ENCODE measurements at regions not wholly inside any gene's neighbourhood (a gene's known extent, or its start where the extent isn't known, plus 50 kb on each side); places are given as distances from the start of the nearest gene placed in this dataset.

GRCh38 chr1:112257043-112257835 is 138.8 kb upstream of the CTTNBP2NL start:
- in situ Hi-C loops (cut with HindIII; ENCODE audit: low sequenced_read_pairs), result no loop called here

GRCh38 chr1:112260699-112261098 is 135.3 kb upstream of the CTTNBP2NL start:
- in situ Hi-C loops (cut with HindIII; ENCODE audit: low sequenced_read_pairs), result no loop called here

- in situ Hi-C loops (cut with HindIII; ENCODE audit: low sequenced_read_pairs), result no loop called here
Observed at GRCh38 chr1:112262316-112262715, 133.7 kb upstream of the CTTNBP2NL start.

DNA sequence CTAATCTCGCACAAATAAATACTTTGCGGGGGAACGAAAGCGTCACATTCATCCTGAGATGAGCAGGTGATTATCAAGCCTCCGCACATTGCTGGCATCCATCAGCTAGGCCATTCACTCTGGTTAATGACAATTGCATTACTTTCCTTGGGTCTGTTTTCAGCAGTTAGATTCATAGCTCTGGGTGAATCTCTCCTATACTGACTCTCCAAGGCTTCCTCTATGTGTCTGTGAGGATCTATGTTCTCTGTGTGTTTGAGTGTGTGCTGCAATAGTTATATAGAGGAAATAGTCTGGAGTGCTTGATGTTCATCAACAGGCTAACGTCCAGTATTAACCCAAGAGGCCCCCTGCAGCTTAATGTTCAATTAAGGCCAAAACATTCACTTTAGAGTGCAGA is 133.0 kb upstream of the CTTNBP2NL start:
- in situ Hi-C loops (cut with HindIII; ENCODE audit: low sequenced_read_pairs), result no loop called here

GRCh38 chr1:112263453-112263852 is 132.6 kb upstream of the CTTNBP2NL start:
- in situ Hi-C loops (cut with HindIII; ENCODE audit: low sequenced_read_pairs), result no loop called here

DNA sequence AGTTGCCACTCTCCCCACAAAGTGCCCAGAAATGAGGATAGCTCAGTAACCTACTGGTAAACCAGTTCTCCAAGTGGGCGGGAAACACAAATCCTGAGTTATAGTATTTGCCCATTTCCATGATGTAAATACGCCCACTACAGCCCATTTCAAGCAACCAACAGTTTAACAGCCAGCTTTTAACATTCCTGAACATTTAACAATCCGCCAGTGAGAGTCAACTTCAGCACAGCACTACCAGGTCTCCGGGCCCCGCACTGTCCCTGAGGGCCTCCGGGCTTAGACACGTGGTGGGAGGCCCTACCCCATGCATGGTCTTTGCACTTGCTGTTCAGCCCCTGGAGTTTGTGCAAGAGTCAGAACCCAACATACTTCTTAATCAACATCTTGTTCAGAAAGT is 132.0 kb upstream of the CTTNBP2NL start:
- in situ Hi-C loops (cut with HindIII; ENCODE audit: low sequenced_read_pairs), result no loop called here

GRCh38 chr1:112264553-112264952 is 131.5 kb upstream of the CTTNBP2NL start:
- in situ Hi-C loops (cut with HindIII; ENCODE audit: low sequenced_read_pairs), result no loop called here

- in situ Hi-C loops (cut with HindIII; ENCODE audit: low sequenced_read_pairs), result no loop called here
Observed at GRCh38 chr1:112265931-112266330, 130.1 kb upstream of the CTTNBP2NL start.

GRCh38 chr1:112267206-112267605 is 128.8 kb upstream of the CTTNBP2NL start:
- in situ Hi-C loops (cut with HindIII; ENCODE audit: low sequenced_read_pairs), result no loop called here

DNA sequence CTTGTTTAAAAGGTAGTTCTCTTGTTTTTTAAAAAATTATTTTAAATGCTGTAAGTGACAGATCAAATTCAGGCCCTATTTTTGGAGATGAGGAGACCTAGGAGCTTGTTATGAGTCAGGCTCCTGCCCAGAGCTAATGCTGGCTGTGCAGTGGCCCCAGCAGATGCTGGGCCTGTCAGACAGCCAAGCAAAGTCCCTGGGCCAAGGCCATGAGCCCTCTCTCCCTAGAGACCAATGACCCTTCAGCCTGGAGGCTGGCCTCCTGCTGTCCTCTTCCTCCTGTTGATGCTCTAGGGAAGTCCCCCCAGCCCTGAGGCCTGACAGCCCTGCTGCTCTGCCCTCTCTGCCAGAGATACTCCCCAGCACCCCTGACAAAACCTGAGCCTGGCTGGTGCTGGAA is 128.1 kb upstream of the CTTNBP2NL start:
- in situ Hi-C loops (cut with HindIII; ENCODE audit: low sequenced_read_pairs), result no loop called here

DNA sequence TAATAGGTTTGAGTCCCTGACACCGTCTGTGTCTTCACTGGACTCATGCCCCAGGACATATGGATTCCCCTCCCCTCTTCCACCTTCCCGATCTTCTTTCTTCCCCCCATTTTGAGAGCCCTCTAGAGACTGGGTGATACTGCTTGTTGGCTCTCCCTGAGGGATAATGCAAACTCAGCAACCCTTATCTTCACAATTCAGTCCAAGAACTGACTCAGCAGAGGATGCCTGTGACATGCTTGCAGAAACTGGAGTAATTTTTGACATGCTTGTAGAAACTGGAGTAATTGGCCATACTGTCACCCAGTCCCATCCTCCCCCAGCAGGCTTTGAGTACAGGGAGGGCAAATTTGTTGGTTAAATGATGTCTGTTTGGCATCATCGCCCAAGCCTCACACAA is 127.6 kb upstream of the CTTNBP2NL start:
- in situ Hi-C loops (cut with HindIII; ENCODE audit: low sequenced_read_pairs), result no loop called here

DNA sequence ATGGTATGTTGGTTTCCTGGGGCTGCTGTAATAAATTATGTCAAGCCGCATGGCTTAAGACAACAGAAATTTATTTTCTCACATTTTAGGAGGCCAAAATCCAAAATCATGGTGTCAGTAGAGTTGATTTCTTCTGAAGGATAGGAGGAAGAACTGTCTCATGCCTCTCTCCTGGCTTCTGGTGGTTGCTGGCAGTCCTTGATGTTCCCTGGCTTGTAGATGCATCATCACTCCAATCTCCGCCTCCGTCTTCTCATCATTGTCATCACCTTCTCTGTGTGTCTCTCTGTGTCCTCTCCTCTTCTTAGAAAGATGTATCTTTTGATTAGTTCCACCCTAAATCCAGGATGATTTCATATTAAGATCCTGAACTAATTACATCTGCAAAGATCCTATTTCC is 124.7 kb upstream of the CTTNBP2NL start:
- in situ Hi-C loops (cut with HindIII; ENCODE audit: low sequenced_read_pairs), result no loop called here

DNA sequence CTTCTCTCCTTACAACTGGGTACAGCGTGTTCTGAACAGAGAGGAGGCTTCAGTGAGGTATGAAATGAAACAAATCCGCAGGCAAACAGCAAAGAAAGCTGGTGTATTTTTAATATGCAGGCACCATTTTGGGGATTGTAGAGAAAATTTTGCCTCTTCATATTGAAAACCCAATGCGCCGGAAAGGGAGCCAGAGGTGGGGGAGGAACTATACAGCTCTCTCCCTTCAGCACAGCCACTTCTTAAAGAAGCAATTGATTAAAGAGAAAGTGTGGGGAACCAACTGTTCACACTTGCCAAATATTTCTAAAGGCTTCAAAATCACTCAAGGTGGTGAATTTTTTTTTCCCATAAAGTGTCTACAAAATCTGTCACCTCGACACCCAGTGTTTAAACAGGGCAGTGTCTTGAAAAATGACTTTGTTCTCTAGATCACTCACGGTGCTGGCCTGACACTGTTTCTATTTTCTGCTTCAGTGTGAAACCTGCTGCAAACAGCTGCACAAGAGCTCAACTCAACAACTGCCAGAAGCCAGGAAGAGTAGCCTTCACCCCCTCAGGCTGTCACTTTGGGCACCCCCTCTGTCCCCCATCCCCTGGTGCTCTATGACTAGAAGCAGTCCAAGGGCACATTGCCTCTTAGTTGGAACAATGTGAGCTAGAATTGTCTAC is 123.8 kb upstream of the CTTNBP2NL start:
- in situ Hi-C loops (cut with HindIII; ENCODE audit: low sequenced_read_pairs), result no loop called here

- in situ Hi-C loops (cut with HindIII; ENCODE audit: low sequenced_read_pairs), result no loop called here
Observed at GRCh38 chr1:112284796-112285195, 111.2 kb upstream of the CTTNBP2NL start.

GRCh38 chr1:112285316-112285715 is 110.7 kb upstream of the CTTNBP2NL start:
- in situ Hi-C loops (cut with HindIII; ENCODE audit: low sequenced_read_pairs), result no loop called here

GRCh38 chr1:112285746-112286145 is 110.3 kb upstream of the CTTNBP2NL start:
- in situ Hi-C loops (cut with HindIII; ENCODE audit: low sequenced_read_pairs), result no loop called here

- in situ Hi-C loops (cut with HindIII; ENCODE audit: low sequenced_read_pairs), result no loop called here
Observed at GRCh38 chr1:112296908-112297307, 99.1 kb upstream of the CTTNBP2NL start.

- in situ Hi-C loops (cut with HindIII; ENCODE audit: low sequenced_read_pairs), result no loop called here
Observed at GRCh38 chr1:112297536-112297935, 98.5 kb upstream of the CTTNBP2NL start.

- in situ Hi-C loops (cut with HindIII; ENCODE audit: low sequenced_read_pairs), result no loop called here
Observed at GRCh38 chr1:112298558-112298957, 97.5 kb upstream of the CTTNBP2NL start.

GRCh38 chr1:112304126-112304525 is 91.9 kb upstream of the CTTNBP2NL start:
- in situ Hi-C loops (cut with HindIII; ENCODE audit: low sequenced_read_pairs), result no loop called here

DNA sequence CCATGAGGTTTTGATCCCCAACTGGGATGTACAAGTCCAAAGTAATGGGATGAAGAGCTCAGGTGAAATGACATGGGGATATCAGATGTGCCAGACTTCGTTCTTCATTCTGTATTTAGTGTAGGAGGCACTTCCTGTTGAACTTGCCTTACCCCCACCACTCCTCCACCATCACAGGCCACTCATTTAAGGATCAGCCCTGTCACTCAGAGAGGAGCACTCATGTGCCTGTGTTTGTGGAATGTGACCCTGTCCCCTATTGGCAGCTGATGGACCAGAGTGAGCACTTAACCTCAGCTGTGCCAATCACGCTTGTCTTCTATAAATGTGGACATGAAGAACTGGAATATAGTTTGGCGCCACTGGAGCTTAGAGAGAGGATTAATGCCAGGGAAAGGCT is 91.4 kb upstream of the CTTNBP2NL start:
- in situ Hi-C loops (cut with HindIII; ENCODE audit: low sequenced_read_pairs), result no loop called here

- in situ Hi-C loops (cut with HindIII; ENCODE audit: low sequenced_read_pairs), result no loop called here
Observed at GRCh38 chr1:112307930-112308591, 88.0 kb upstream of the CTTNBP2NL start.

Measured in endothelial cell of hepatic sinusoid (primary cell).